ENCODE measurements at regions not wholly inside any gene's neighbourhood (a gene's known extent, or its start where the extent isn't known, plus 50 kb on each side); places are given as distances from the start of the nearest gene placed in this dataset.

DNA sequence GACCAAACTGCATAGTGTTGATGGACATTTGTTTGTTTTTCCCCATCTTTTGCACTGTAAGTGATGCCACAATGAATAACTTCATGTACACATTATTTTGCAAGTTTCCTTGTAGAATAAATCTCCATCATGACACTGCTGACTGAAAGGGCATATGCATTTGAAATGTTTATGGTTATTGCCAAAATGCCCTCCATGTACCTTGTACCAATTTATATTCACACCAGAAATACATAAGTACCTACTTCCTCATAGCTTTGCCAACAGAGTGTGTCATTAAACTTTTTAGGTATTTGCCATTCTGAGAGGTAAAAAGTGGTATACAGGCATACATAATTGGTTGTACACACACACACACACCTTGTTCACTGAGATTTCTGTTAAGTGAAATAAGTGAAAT is 361.0 kb upstream of the PCSK5 start:
- Histone ChIP-seq H3K4me3 (ENCODE audit: control extremely low read depth in 1 of 5, extremely low read depth in 1 of 5, insufficient read depth in 1 of 5, low read depth in 2 of 5, low read length in 4 of 5) (no peak overlapping the region), H3K27me3 (replicated peaks in 1 of 4; ENCODE audit: control extremely low read depth in 1 of 4, control insufficient read depth in 3 of 4, insufficient read depth in 4 of 4, low read length in 3 of 4) (no peaks in the 10 kb centered on the region), H3K79me2 (ENCODE audit: control insufficient read depth, insufficient read depth, low read length) (no peaks in the 10 kb centered on the region), H3K27ac (ENCODE audit: low read length in 2 of 2) (no peak overlapping the region), H3K4me1 (ENCODE audit: control insufficient read depth in 2 of 2, insufficient read depth in 2 of 2, low read length in 2 of 2) (no peaks in the 10 kb centered on the region), H4K20me1 (ENCODE audit: control insufficient read depth, insufficient read depth, low read length, poor library complexity, severe bottlenecking) (no peaks in the 10 kb centered on the region), H3K4me2 (replicated peaks; ENCODE audit: low read depth, low read length, poor library complexity, severe bottlenecking) (no peak overlapping the region), H3K36me3 (replicated peaks in 1 of 2; ENCODE audit: control extremely low read depth in 1 of 2, control insufficient read depth in 1 of 2, extremely low read depth in 1 of 2, insufficient read depth in 2 of 2, low read length in 1 of 2) (no peaks in the 10 kb centered on the region), H3K9me3 (ENCODE audit: control extremely low read depth in 1 of 3, control insufficient read depth in 2 of 3, insufficient read depth in 1 of 3, low read length in 2 of 3) (peaks cover 0 to 11% (median 0%) of the 10 kb centered on the region in 3 donors), H3K9ac (ENCODE audit: low read length) (no peak overlapping the region), H2AFZ (ENCODE audit: insufficient read depth, low read depth, low read length, poor library complexity, severe bottlenecking) (no peak overlapping the region)
- no peak overlapping the region for H3K27ac Mint-ChIP-seq
- DNase-seq (no peak), ATAC-seq (ENCODE audit: low read depth) (no peak)
- ChIA-PET CTCF (no interaction called here), POLR2A (no interaction called here)
- no peak for TF ChIP-seq EZH2 (IDR thresholded peaks at IDR 0.05; ENCODE audit: borderline replicate concordance, insufficient read depth, low read depth, low read length, poor library complexity, severe bottlenecking)
- TF ChIP-seq, protein P1, sequence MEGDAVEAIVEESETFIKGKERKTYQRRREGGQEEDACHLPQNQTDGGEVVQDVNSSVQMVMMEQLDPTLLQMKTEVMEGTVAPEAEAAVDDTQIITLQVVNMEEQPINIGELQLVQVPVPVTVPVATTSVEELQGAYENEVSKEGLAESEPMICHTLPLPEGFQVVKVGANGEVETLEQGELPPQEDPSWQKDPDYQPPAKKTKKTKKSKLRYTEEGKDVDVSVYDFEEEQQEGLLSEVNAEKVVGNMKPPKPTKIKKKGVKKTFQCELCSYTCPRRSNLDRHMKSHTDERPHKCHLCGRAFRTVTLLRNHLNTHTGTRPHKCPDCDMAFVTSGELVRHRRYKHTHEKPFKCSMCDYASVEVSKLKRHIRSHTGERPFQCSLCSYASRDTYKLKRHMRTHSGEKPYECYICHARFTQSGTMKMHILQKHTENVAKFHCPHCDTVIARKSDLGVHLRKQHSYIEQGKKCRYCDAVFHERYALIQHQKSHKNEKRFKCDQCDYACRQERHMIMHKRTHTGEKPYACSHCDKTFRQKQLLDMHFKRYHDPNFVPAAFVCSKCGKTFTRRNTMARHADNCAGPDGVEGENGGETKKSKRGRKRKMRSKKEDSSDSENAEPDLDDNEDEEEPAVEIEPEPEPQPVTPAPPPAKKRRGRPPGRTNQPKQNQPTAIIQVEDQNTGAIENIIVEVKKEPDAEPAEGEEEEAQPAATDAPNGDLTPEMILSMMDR (IDR thresholded peaks at IDR 0.05) = no peak
- intact Hi-C loops (cut with micrococcal nuclease) = no loop called here
- H3K9me3 Mint-ChIP-seq (ENCODE audit: insufficient read depth) = peaks cover 2% of the 10 kb centered on the region
- H3K4me3 Mint-ChIP-seq = no peak overlapping the region
- H3K4me1 Mint-ChIP-seq = no peaks in the 10 kb centered on the region
- no peaks in the 10 kb centered on the region for H3K27me3 Mint-ChIP-seq

DNA sequence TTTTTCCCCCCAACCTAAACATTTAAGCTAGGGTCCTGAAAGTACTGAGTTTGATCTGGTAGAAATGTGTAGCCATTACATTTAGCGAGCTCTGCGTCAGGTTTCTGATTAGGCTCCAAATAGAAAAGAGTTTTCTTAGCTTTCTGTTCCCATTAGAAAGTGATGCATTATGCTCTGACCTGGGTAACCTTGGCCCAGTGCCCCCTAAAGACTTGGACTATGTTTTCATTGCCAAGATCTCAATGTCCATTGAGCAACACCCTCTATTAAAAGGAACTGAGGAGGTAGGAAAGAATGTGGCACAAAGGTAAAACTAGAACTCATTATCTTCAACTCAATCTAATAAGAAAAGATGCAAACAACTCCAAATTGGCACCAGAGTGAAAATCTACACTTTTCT is 358.9 kb upstream of the PCSK5 start:
- Histone ChIP-seq H3K9ac (ENCODE audit: low read length) (no peak overlapping the region), H3K9me3 (ENCODE audit: control extremely low read depth in 1 of 3, control insufficient read depth in 2 of 3, insufficient read depth in 1 of 3, low read length in 2 of 3) (peaks cover 0 to 4% (median 0%) of the 10 kb centered on the region in 3 donors), H3K27me3 (replicated peaks in 1 of 4; ENCODE audit: control extremely low read depth in 1 of 4, control insufficient read depth in 3 of 4, insufficient read depth in 4 of 4, low read length in 3 of 4) (no peaks in the 10 kb centered on the region), H3K4me1 (ENCODE audit: control insufficient read depth in 2 of 2, insufficient read depth in 2 of 2, low read length in 2 of 2) (no peaks in the 10 kb centered on the region), H3K4me3 (ENCODE audit: control extremely low read depth in 1 of 5, extremely low read depth in 1 of 5, insufficient read depth in 1 of 5, low read depth in 2 of 5, low read length in 4 of 5) (no peak overlapping the region), H3K27ac (ENCODE audit: low read length in 2 of 2) (no peak overlapping the region), H4K20me1 (ENCODE audit: control insufficient read depth, insufficient read depth, low read length, poor library complexity, severe bottlenecking) (no peaks in the 10 kb centered on the region), H3K36me3 (replicated peaks in 1 of 2; ENCODE audit: control extremely low read depth in 1 of 2, control insufficient read depth in 1 of 2, extremely low read depth in 1 of 2, insufficient read depth in 2 of 2, low read length in 1 of 2) (no peaks in the 10 kb centered on the region), H2AFZ (ENCODE audit: insufficient read depth, low read depth, low read length, poor library complexity, severe bottlenecking) (no peak overlapping the region), H3K4me2 (replicated peaks; ENCODE audit: low read depth, low read length, poor library complexity, severe bottlenecking) (no peak overlapping the region), H3K79me2 (ENCODE audit: control insufficient read depth, insufficient read depth, low read length) (no peaks in the 10 kb centered on the region)
- POLR2A ChIA-PET = no interaction called here
- DNase-seq (no peak), ATAC-seq (ENCODE audit: low read depth) (no peak)
- no peak overlapping the region for H3K27ac Mint-ChIP-seq
- H3K27me3 Mint-ChIP-seq = no peaks in the 10 kb centered on the region
- no peaks in the 10 kb centered on the region for H3K4me1 Mint-ChIP-seq
- H3K9me3 Mint-ChIP-seq (ENCODE audit: insufficient read depth) = no peaks in the 10 kb centered on the region
- intact Hi-C loops (cut with micrococcal nuclease) = no loop called here
- CTCF ChIA-PET = interaction anchor here (0.6 kb wide), 1 partner anchor 106 kb away, joined by 3 read pairs; no protein-coding TSS in a partner anchor
- 100% methylated on average over 2 of the region's 2 CpGs for WGBS (ENCODE audit: insufficient coverage)
- no peak overlapping the region for H3K4me3 Mint-ChIP-seq
- TF ChIP-seq EZH2 (IDR thresholded peaks at IDR 0.05; ENCODE audit: borderline replicate concordance, insufficient read depth, low read depth, low read length, poor library complexity, severe bottlenecking) = no peak
- TF ChIP-seq, protein P1 (IDR thresholded peaks at IDR 0.05) = no peak

Data from B cell (primary cell).